ENCODE measurements at regions not wholly inside any gene's neighbourhood (a gene's known extent, or its start where the extent isn't known, plus 50 kb on each side); places are given as distances from the start of the nearest gene placed in this dataset.

DNA sequence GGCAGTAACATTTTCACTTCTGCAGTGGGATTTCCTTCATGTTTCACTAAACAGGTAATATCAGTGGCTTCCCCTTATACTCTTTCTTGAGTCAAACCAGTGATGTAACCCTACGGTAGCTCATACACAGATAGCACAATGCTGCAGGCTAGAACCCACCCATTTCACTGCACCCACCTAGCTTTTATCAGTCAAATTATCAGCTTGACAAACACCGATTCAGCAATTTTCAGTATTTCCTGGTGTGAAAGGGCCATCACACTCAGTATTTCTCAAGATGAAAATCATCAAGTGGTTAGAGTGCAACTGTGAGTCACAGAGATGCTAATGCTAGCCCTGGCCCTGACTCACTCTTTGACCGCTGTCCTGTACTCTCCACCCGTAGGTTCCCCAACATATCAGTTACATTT, 242.3 kb upstream of the PTGER4 start:
- 0 out of 5 replicates have a peak, but pooled peaks of 1 of the 2 experiments have one; percentile 11 for TF ChIP-seq RAD21 (conservative IDR thresholded peaks at IDR 0.05 in 1 of 2, IDR thresholded peaks at IDR 0.05 in 1 of 2)
- TF ChIP-seq RFX5 (IDR thresholded peaks at IDR 0.05) = no peak
- no peak for TF ChIP-seq CTCF (IDR thresholded peaks at IDR 0.05)
- no peak for TF ChIP-seq GATA3 (IDR thresholded peaks at IDR 0.05; ENCODE audit: borderline replicate concordance)
- TF ChIP-seq, protein P1, sequence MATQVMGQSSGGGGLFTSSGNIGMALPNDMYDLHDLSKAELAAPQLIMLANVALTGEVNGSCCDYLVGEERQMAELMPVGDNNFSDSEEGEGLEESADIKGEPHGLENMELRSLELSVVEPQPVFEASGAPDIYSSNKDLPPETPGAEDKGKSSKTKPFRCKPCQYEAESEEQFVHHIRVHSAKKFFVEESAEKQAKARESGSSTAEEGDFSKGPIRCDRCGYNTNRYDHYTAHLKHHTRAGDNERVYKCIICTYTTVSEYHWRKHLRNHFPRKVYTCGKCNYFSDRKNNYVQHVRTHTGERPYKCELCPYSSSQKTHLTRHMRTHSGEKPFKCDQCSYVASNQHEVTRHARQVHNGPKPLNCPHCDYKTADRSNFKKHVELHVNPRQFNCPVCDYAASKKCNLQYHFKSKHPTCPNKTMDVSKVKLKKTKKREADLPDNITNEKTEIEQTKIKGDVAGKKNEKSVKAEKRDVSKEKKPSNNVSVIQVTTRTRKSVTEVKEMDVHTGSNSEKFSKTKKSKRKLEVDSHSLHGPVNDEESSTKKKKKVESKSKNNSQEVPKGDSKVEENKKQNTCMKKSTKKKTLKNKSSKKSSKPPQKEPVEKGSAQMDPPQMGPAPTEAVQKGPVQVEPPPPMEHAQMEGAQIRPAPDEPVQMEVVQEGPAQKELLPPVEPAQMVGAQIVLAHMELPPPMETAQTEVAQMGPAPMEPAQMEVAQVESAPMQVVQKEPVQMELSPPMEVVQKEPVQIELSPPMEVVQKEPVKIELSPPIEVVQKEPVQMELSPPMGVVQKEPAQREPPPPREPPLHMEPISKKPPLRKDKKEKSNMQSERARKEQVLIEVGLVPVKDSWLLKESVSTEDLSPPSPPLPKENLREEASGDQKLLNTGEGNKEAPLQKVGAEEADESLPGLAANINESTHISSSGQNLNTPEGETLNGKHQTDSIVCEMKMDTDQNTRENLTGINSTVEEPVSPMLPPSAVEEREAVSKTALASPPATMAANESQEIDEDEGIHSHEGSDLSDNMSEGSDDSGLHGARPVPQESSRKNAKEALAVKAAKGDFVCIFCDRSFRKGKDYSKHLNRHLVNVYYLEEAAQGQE (IDR thresholded peaks at IDR 0.05) = no peak
- no peak for TF ChIP-seq SREBF2 (IDR thresholded peaks at IDR 0.05)
- TF ChIP-seq SMC3 (IDR thresholded peaks at IDR 0.05) = no peak
- no peak for TF ChIP-seq TP53 (CRISPR knock-in tag; IDR thresholded peaks at IDR 0.05)
- TF ChIP-seq, protein P2, sequence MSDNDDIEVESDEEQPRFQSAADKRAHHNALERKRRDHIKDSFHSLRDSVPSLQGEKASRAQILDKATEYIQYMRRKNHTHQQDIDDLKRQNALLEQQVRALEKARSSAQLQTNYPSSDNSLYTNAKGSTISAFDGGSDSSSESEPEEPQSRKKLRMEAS (IDR thresholded peaks at IDR 0.05) = no peak
- TF ChIP-seq POLR2A (IDR thresholded peaks at IDR 0.05; ENCODE audit: low read length) = no peak
- TF ChIP-seq HDAC2 (IDR thresholded peaks at IDR 0.05) = no peak
- TF ChIP-seq EHF (CRISPR knock-in tag; IDR thresholded peaks at IDR 0.05) = no peak
- TF ChIP-seq, protein P3, sequence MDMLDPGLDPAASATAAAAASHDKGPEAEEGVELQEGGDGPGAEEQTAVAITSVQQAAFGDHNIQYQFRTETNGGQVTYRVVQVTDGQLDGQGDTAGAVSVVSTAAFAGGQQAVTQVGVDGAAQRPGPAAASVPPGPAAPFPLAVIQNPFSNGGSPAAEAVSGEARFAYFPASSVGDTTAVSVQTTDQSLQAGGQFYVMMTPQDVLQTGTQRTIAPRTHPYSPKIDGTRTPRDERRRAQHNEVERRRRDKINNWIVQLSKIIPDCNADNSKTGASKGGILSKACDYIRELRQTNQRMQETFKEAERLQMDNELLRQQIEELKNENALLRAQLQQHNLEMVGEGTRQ (IDR thresholded peaks at IDR 0.05) = no peak
